ENCODE measurements at regions not wholly inside any gene's neighbourhood (a gene's known extent, or its start where the extent isn't known, plus 50 kb on each side); places are given as distances from the start of the nearest gene placed in this dataset.

DNA sequence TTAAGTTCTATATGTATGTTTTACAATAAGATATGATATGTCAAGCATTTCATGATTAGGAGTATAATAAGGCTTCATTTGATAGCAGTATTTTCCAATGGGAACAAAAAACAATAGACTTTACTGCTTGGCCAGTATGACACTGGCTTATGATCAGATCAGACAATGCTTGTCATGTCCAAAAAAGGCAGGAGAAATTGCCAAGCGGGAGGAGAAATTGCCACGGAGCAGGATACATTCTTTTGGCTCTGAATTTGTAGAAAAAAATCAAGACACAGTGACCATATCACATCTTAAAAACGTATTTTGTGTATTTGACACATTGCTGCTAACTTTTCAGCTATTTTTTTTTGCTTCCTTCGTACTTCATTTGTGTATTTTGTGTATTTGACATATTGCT lies 404.1 kb downstream of the CNTNAP4 start:
- intact Hi-C loops (cut with micrococcal nuclease): no loop called here

DNA sequence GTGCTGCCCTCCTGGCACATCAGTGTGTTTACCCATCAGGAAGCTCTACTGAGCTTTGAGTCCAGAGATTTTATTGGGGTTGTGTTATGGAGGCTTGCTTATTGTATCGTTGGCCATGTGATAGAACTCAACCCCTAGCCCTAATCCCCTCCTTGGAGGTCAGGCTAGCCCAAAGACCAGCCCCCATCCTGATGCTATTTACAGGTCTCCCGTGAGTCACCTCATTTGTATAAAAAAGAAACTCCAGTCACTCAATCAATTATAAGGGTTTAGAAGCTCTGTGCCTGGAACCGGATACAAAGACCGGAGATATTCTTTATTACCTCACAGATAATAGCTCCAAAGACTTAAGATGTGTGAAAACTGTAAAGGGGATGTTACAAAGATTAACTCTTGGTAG lies 405.9 kb downstream of the CNTNAP4 start:
- ChIA-PET CTCF (interaction anchor here (0.6 kb wide), 1 partner anchor 155 kb away, joined by 8 read pairs; no protein-coding TSS in a partner anchor), POLR2A (ENCODE audit: unreplicated experiment) (no interaction called here)
- no peak overlapping the region for H3K9ac ChIP-seq (ENCODE audit: low read length)
- no peaks in the 10 kb centered on the region for H3F3A ChIP-seq (ENCODE audit: low read length, unreplicated experiment)
- DNase-seq (no peak), ATAC-seq (no peak)
- no peak for TF ChIP-seq EZH2phosphoT487 (IDR thresholded peaks at IDR 0.05; ENCODE audit: borderline replicate concordance, low read length)
- no peak for TF ChIP-seq EZH2 (IDR thresholded peaks at IDR 0.05; ENCODE audit: low read length, unreplicated experiment)
- TF ChIP-seq, protein P1, sequence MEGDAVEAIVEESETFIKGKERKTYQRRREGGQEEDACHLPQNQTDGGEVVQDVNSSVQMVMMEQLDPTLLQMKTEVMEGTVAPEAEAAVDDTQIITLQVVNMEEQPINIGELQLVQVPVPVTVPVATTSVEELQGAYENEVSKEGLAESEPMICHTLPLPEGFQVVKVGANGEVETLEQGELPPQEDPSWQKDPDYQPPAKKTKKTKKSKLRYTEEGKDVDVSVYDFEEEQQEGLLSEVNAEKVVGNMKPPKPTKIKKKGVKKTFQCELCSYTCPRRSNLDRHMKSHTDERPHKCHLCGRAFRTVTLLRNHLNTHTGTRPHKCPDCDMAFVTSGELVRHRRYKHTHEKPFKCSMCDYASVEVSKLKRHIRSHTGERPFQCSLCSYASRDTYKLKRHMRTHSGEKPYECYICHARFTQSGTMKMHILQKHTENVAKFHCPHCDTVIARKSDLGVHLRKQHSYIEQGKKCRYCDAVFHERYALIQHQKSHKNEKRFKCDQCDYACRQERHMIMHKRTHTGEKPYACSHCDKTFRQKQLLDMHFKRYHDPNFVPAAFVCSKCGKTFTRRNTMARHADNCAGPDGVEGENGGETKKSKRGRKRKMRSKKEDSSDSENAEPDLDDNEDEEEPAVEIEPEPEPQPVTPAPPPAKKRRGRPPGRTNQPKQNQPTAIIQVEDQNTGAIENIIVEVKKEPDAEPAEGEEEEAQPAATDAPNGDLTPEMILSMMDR (conservative IDR thresholded peaks at IDR 0.05; ENCODE audit: low read depth, low read length): no peak
- no peaks in the 10 kb centered on the region for H3K9me3 ChIP-seq (ENCODE audit: low read length)
- H2AFZ ChIP-seq (ENCODE audit: low read length): no peak overlapping the region
- H3K4me1 ChIP-seq (ENCODE audit: insufficient read depth, low read length): no peaks in the 10 kb centered on the region
- no peaks in the 10 kb centered on the region for H4K20me1 ChIP-seq (ENCODE audit: low read length)
- no peaks in the 10 kb centered on the region for H3K36me3 ChIP-seq (ENCODE audit: low read depth, low read length)
- H3K27me3 ChIP-seq (ENCODE audit: low read length): no peaks in the 10 kb centered on the region
- H3K4me3 ChIP-seq (ENCODE audit: low read length): no peak overlapping the region
- no peaks in the 10 kb centered on the region for H3K79me2 ChIP-seq (ENCODE audit: low read length)
- intact Hi-C loops (cut with micrococcal nuclease): no loop called here
- no peak overlapping the region for H3K4me2 ChIP-seq (ENCODE audit: low read length)
- H3K9me2 ChIP-seq (replicated peaks; ENCODE audit: low read length): no peaks in the 10 kb centered on the region
- no peak overlapping the region for H3K27ac ChIP-seq (ENCODE audit: low read length)
- no TSS peak for BruUV-seq (replicated peaks)

More for the DNA sequence above, 404.1 kb downstream of the CNTNAP4 start:
- no peaks in the 10 kb centered on the region for H3K79me2 ChIP-seq (ENCODE audit: low read length)
- no peak overlapping the region for H3K9ac ChIP-seq (ENCODE audit: low read length)
- no peak for DNase-seq
- H3K9me3 ChIP-seq (ENCODE audit: low read length): no peaks in the 10 kb centered on the region
- H2AFZ ChIP-seq (ENCODE audit: low read length): no peak overlapping the region
- H3K4me2 ChIP-seq (ENCODE audit: low read length): no peak overlapping the region
- no peak overlapping the region for H3K27ac ChIP-seq (ENCODE audit: low read length)
- H4K20me1 ChIP-seq (ENCODE audit: low read length): no peaks in the 10 kb centered on the region
- H3K27me3 ChIP-seq (ENCODE audit: low read length): no peaks in the 10 kb centered on the region
- CTCF ChIA-PET: no interaction called here
- POLR2A ChIA-PET (ENCODE audit: unreplicated experiment): no interaction called here
- no peak for ATAC-seq
- no peaks in the 10 kb centered on the region for H3K9me2 ChIP-seq (replicated peaks; ENCODE audit: low read length)
- BruUV-seq (replicated peaks): no TSS peak
- TF ChIP-seq, protein P1 (conservative IDR thresholded peaks at IDR 0.05; ENCODE audit: low read depth, low read length): no peak
- TF ChIP-seq EZH2 (IDR thresholded peaks at IDR 0.05; ENCODE audit: low read length, unreplicated experiment) (no peak), EZH2phosphoT487 (IDR thresholded peaks at IDR 0.05; ENCODE audit: borderline replicate concordance, low read length) (no peak)
- H3K4me1 ChIP-seq (ENCODE audit: insufficient read depth, low read length): peaks cover 9% of the 10 kb centered on the region
- no peak overlapping the region for H3K4me3 ChIP-seq (ENCODE audit: low read length)
- no peaks in the 10 kb centered on the region for H3K36me3 ChIP-seq (ENCODE audit: low read depth, low read length)
- peaks cover 6% of the 10 kb centered on the region for H3F3A ChIP-seq (ENCODE audit: low read length, unreplicated experiment)

DNA sequence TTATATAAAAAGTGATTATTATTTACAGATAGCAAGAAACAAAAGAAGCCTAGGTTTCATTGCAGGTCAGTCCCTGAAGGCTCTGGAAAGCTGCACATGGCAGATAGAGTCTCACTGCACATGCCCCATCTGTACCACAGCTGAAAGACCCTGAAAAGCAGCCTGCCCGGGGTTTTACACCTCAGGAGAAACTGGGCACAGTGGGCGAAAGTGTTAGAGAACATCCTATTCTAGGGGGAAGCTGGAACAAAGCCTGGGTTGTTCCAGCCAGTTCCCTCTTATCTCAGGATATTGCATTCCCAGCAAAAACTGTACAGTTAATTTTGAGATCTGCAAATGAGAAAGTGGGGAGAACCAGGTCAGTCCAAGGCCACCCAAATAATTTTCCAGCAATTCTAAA lies 419.7 kb downstream of the CNTNAP4 start:
- Histone ChIP-seq H3K79me2 (ENCODE audit: low read length) (no peaks in the 10 kb centered on the region), H3K36me3 (ENCODE audit: low read depth, low read length) (no peaks in the 10 kb centered on the region), H3K27ac (ENCODE audit: low read length) (no peak overlapping the region), H3K27me3 (ENCODE audit: low read length) (no peaks in the 10 kb centered on the region), H3K4me2 (ENCODE audit: low read length) (no peak overlapping the region), H3K9me2 (replicated peaks; ENCODE audit: low read length) (no peaks in the 10 kb centered on the region), H2AFZ (ENCODE audit: low read length) (no peak overlapping the region), H3K9me3 (ENCODE audit: low read length) (no peaks in the 10 kb centered on the region), H3K4me1 (ENCODE audit: insufficient read depth, low read length) (peaks cover 2% of the 10 kb centered on the region), H3K4me3 (ENCODE audit: low read length) (no peak overlapping the region), H3F3A (ENCODE audit: low read length, unreplicated experiment) (no peaks in the 10 kb centered on the region), H4K20me1 (ENCODE audit: low read length) (no peaks in the 10 kb centered on the region), H3K9ac (ENCODE audit: low read length) (no peak overlapping the region)
- no TSS peak for BruUV-seq (replicated peaks)
- intact Hi-C loops (cut with micrococcal nuclease): no loop called here
- ChIA-PET CTCF (no interaction called here), POLR2A (ENCODE audit: unreplicated experiment) (interaction anchor here (0.7 kb wide), 1 partner anchor 19 kb away, joined by 5 read pairs; no protein-coding TSS in a partner anchor)
- ATAC-seq: no peak
- DNase-seq: no peak
- TF ChIP-seq EZH2 (IDR thresholded peaks at IDR 0.05; ENCODE audit: low read length, unreplicated experiment) (no peak), EZH2phosphoT487 (IDR thresholded peaks at IDR 0.05; ENCODE audit: borderline replicate concordance, low read length) (no peak)
- TF ChIP-seq, protein P1 (conservative IDR thresholded peaks at IDR 0.05; ENCODE audit: low read depth, low read length): no peak
